ENCODE measurements at regions not wholly inside any gene's neighbourhood (a gene's known extent, or its start where the extent isn't known, plus 50 kb on each side); places are given as distances from the start of the nearest gene placed in this dataset.

DNA sequence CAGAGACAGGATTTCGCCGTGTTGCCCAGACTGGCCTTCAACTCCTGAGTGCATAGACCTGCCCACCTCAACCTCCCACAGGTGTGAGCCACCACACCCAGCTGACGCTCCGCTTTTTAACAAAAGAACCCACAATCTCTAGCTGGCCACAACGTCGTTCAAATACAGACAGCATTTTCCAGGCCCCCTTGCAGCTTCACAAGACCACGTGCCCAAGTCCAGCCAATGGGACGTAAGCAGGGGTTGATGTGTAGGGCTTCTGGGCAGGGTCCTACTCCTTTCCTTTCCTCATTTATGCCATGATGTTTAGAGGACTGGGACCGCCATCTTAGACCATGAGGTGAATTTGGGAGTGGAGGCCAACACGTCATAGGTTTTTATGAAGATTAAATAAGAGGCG, 81.0 kb downstream of the TFAP2C start:
- no peak for TF ChIP-seq CTCF (IDR thresholded peaks at IDR 0.05 in 8 of 11, conservative IDR thresholded peaks at IDR 0.05 in 3 of 11)
- TF ChIP-seq POLR2A (IDR thresholded peaks at IDR 0.05), result no peak
